Psoas muscle (tissue), 7 donors: ENCODE measurements at regions not wholly inside any gene's neighbourhood (a gene's known extent, or its start where the extent isn't known, plus 50 kb on each side); places are given as distances from the start of the nearest gene placed in this dataset.

Source experiments
- ATAC-seq, 4 donors: fragments of 200-7000 bp; cut with Tn5 transposase; one replicate each; pipeline ENCODE4 v1.9.1; 2020; ENCODE audit warnings: moderate library complexity in 3 of 4, mild to moderate bottlenecking in 2 of 4
- DNase-seq, 2 donors: peaks; one replicate each; pipeline ENCODE4 v3.0.0-alpha.2; 2020
- H3K27ac ChIP-seq: fragments of 200-600 bp; one replicate; pipeline ENCODE4 v1.8.0; 2022
- H3K27me3 ChIP-seq, 3 donors: fragments of 200-600 bp in 1 of 3; one replicate each; pipeline versions ENCODE4 v1.6.1 to v1.8.0; 2013 to 2022; ENCODE audit warnings: low read length in 2 of 3, mild to moderate bottlenecking in 2 of 3, moderate library complexity in 1 of 3; ENCODE audit not compliant: insufficient read depth in 3 of 3
- H3K36me3 ChIP-seq, 2 donors: fragments of 200-600 bp in 1 of 2; one replicate each; pipeline versions ENCODE4 v1.6.1 to v1.8.0; 2013 to 2022; ENCODE audit warnings: low read depth in 1 of 2, mild to moderate bottlenecking in 1 of 2, moderate library complexity in 1 of 2; ENCODE audit not compliant: insufficient read depth in 1 of 2
- H3K4me1 ChIP-seq: fragments of 200-600 bp; one replicate; pipeline ENCODE4 v1.8.0; 2022
- H3K4me3 ChIP-seq: fragments of 200-600 bp; one replicate; pipeline ENCODE4 v1.8.0; 2022; ENCODE audit warnings: mild to moderate bottlenecking
- H3K9me3 ChIP-seq: fragments of 200-600 bp; one replicate; pipeline ENCODE4 v1.8.0; 2022
- CTCF ChIP-seq: fragments of 200-600 bp; IDR thresholded peaks from one replicate; pipeline ENCODE4 v1.8.0; 2022; ENCODE audit warnings: antibody characterized with exemption
- WGBS, 3 donors: extraction: QIAGEN DNeasy Blood & Tissue Kit; methylation state at CpG; one replicate each; pipeline versions ENCODE4 v1.1.6 to v1.1.7; 2013; 5-methylcytosine and 5-hydroxymethylcytosine counted together
- intact Hi-C, 2 donors: fragments of 100-400 bp; cut with DNase I; formaldehyde crosslinking; loops; one replicate each; pipeline versions ENCODE4 v1.11.0 to v1.14.2; 2022
- donor health status: healthy with polysubstance abuse.
- donor health status: DM: no; HTN: no; CAD: no; lungs with moderate emphysema.
- donor health status: Bipolar disorder and iron deficiency.
- donor health status: healthy.
- donor health status: DM: yes; HTN: yes; CAD: no.
- donor health status: DM: no; HTN: no; CAD: no.
- donor health status: DM: yes; HTN: yes; CAD: no.

- Histone ChIP-seq H3K36me3 (no peaks in the 10 kb centered on the region), H3K27ac (no peak overlapping the region), H3K27me3 (peaks cover 0 to 12% (median 0%) of the 10 kb centered on the region in 3 donors), H3K4me1 (no peaks in the 10 kb centered on the region), H3K4me3 (no peak overlapping the region), H3K9me3 (no peaks in the 10 kb centered on the region)
- 70 to 76% (median 72%) methylated on average over 7 of the region's 7 CpGs for WGBS, 3 donors
- ATAC-seq (no peak), DNase-seq (no peak)
- TF ChIP-seq CTCF, result no peak
- intact Hi-C loops, result no loop called here
Observed at GRCh38 chr6:156464100-156464878, 312.9 kb upstream of the ARID1B start.

DNA sequence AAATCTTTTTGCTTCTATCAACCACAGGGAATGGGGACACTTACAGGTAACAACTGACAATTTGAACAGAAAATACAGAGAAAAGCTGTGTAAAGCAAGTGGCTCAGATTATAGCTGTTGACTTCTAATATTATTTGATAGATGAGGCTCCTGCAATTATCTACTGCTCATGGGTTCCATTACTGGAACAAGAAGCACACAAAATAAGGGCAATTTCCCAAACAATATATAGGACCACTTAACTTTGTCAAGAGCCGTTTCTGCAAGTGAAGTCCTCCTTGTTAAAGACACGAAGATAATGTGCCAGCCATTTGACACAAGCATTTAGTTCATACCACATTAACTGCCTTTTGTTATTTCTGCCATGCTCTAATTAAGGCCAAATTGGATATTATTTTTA lies 315.5 kb upstream of the ARID1B start:
- ATAC-seq, result no peak
- Histone ChIP-seq H3K36me3 (no peaks in the 10 kb centered on the region), H3K4me1 (no peaks in the 10 kb centered on the region), H3K27me3 (peaks cover 0 to 12% (median 0%) of the 10 kb centered on the region in 3 donors), H3K27ac (no peak overlapping the region), H3K9me3 (no peaks in the 10 kb centered on the region), H3K4me3 (no peak overlapping the region)
- intact Hi-C loops, result no loop called here
- 55 to 77% (median 63%) methylated on average over 2 of the region's 2 CpGs for WGBS, 3 donors
- DNase-seq, result no peak
- no peak for TF ChIP-seq CTCF

DNA sequence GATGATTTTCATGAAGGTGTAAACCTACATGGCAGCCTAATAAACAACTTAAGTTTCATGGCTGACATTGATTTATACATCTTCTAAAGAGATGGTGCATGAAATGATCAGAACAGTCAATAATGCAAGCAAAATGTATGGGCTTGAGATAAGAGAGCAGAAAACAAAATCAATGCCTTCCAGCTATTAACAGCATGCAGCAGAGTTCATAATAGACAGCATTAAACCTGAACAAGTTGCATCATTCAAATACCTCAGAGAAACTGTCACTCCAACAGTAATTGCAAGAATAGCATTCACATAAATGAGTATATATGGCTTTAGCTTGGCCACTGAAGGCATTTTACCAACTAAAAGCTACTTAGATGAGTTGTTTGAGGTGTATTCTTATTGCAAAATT lies 319.6 kb upstream of the ARID1B start:
- H3K4me3 ChIP-seq, result no peak overlapping the region
- no peak overlapping the region for H3K27ac ChIP-seq
- no peak for ATAC-seq
- DNase-seq, result no peak
- no peak for TF ChIP-seq CTCF
- intact Hi-C loops, result no loop called here
- no peaks in the 10 kb centered on the region for H3K9me3 ChIP-seq
- H3K27me3 ChIP-seq, result peaks cover 0 to under 1% (median 0%) of the 10 kb centered on the region in 3 donors
- no peaks in the 10 kb centered on the region for H3K4me1 ChIP-seq
- no peaks in the 10 kb centered on the region for H3K36me3 ChIP-seq

- TF ChIP-seq CTCF, result no peak
- H3K27ac ChIP-seq, result no peak overlapping the region
- H3K9me3 ChIP-seq, result no peaks in the 10 kb centered on the region
- 87 to 95% (median 88%) methylated on average over 3 of the region's 4 CpGs for whole genome bisulfite sequencing, 3 donors
- ATAC-seq (no peak), DNase-seq (no peak)
- no peaks in the 10 kb centered on the region for H3K27me3 ChIP-seq
- no peak overlapping the region for H3K4me3 ChIP-seq
- H3K36me3 ChIP-seq, result no peaks in the 10 kb centered on the region
- no peaks in the 10 kb centered on the region for H3K4me1 ChIP-seq
- intact Hi-C loops, result no loop called here
Observed at GRCh38 chr6:156455847-156456246, 321.3 kb upstream of the ARID1B start.

- Histone ChIP-seq H3K27me3 (no peaks in the 10 kb centered on the region), H3K4me1 (no peaks in the 10 kb centered on the region), H3K36me3 (no peaks in the 10 kb centered on the region), H3K4me3 (no peak overlapping the region), H3K27ac (no peak overlapping the region), H3K9me3 (no peaks in the 10 kb centered on the region)
- ATAC-seq (no peak), DNase-seq (no peak)
- no peak for TF ChIP-seq CTCF
- intact Hi-C loops, result no loop called here
- 70 to 82% (median 78%) methylated on average over 8 of the region's 8 CpGs for whole genome bisulfite sequencing, 3 donors
Observed at GRCh38 chr6:156454867-156455266, 322.3 kb upstream of the ARID1B start.
